Right lobe of liver (tissue), 6 donors: ENCODE measurements at regions not wholly inside any gene's neighbourhood (a gene's known extent, or its start where the extent isn't known, plus 50 kb on each side); places are given as distances from the start of the nearest gene placed in this dataset.

Experiments used
- ATAC-seq, 4 donors: fragments of 200-7000 bp; cut with Tn5 transposase; one replicate each; pipeline ENCODE4 v1.9.1; 2020; ENCODE audit warnings: mild to moderate bottlenecking in 4 of 4, moderate library complexity in 4 of 4
- DNase-seq, 3 donors: peaks; one replicate each; pipeline ENCODE4 v3.0.0-alpha.2; 2020
- H3K27ac ChIP-seq, 3 donors: fragments of 200-600 bp; one replicate each; pipeline ENCODE4 v1.8.0; 2022
- H3K27me3 ChIP-seq, 2 donors: fragments of 200-600 bp; one replicate each; pipeline ENCODE4 v1.8.0; 2022
- H3K36me3 ChIP-seq, 4 donors: fragments of 200-600 bp; sonication (generic) in 1 of 4; one replicate each; pipeline versions ENCODE4 v1.5.1 to v1.8.0; 2017 to 2022; ENCODE audit warnings: control low read depth in 1 of 4
- H3K4me1 ChIP-seq, 4 donors: fragments of 200-600 bp; sonication (generic) in 1 of 4; one replicate each; pipeline versions ENCODE4 v1.5.1 to v1.8.0; 2017 to 2022; ENCODE audit warnings: control low read depth in 1 of 4
- H3K4me3 ChIP-seq, 3 donors: fragments of 200-600 bp; one replicate each; pipeline ENCODE4 v1.8.0; 2022
- H3K9me3 ChIP-seq, 4 donors: fragments of 200-600 bp; sonication (generic) in 1 of 4; one replicate each; pipeline versions ENCODE4 v1.5.1 to v1.8.0; 2017 to 2022; ENCODE audit warnings: control low read depth in 1 of 4
- CTCF ChIP-seq, 4 donors: fragments of 200-600 bp in 3 of 4; fragments of 450-650 bp in 1 of 4; IDR thresholded peaks; one replicate each; pipeline versions ENCODE4 v1.5.1 to v1.8.0; 2016 to 2022; ENCODE audit warnings: antibody characterized with exemption in 4 of 4, mild to moderate bottlenecking in 2 of 4
- POLR2A ChIP-seq: fragments of 450-650 bp; IDR thresholded peaks from one replicate; pipeline ENCODE4 v1.6.1; 2017; ENCODE audit warnings: antibody characterized with exemption, mild to moderate bottlenecking
- WGBS: methylation state at CpG from one replicate; pipeline ENCODE4 v1.1.6; 2018; ENCODE audit warnings: low coverage, low lambda C conversion rate; ENCODE audit not compliant: insufficient coverage; ENCODE audit errors: missing lambda C conversion rate; 5-methylcytosine and 5-hydroxymethylcytosine counted together
- intact Hi-C, 2 donors: fragments of 100-400 bp; cut with DNase I; formaldehyde crosslinking; loops; one replicate each; pipeline versions ENCODE4 v1.11.2 to v1.14.1; 2022
- donor health status: DM: no; HTN: yes; CAD: no.
- donor health status: DM: no; HTN: no; CAD: no.
- donor health status: DM: no; HTN: no; CAD: no.
- donor health status: DM: no; HTN: yes; CAD: no.
- donor health status: DM: no; HTN: yes; CAD: no.

- Histone ChIP-seq H3K4me1 (no peaks in the 10 kb centered on the region), H3K27ac (no peak overlapping the region), H3K36me3 (no peaks in the 10 kb centered on the region), H3K27me3 (no peaks in the 10 kb centered on the region), H3K9me3 (no peaks in the 10 kb centered on the region), H3K4me3 (no peak overlapping the region)
- WGBS = 27% methylated on average over 7 of the region's 7 CpGs
- TF ChIP-seq CTCF (IDR thresholded peaks at IDR 0.05) = no peak
- no peak for TF ChIP-seq POLR2A
- no peak for ATAC-seq
- intact Hi-C loops = no loop called here
- DNase-seq = no peak
These were observed 736.4 kb upstream of the MARCKS start for GRCh38 chr6:113120582-113121285.

GRCh38 chr6:113121571-113121970 lies 735.6 kb upstream of the MARCKS start:
- TF ChIP-seq CTCF (IDR thresholded peaks at IDR 0.05) (no peak), POLR2A (no peak)
- no peaks in the 10 kb centered on the region for H3K9me3 ChIP-seq
- WGBS = 75% methylated on average over 2 of the region's 2 CpGs

GRCh38 chr6:113122060-113122459 lies 735.1 kb upstream of the MARCKS start:
- intact Hi-C loops = no loop called here
- H3K36me3 ChIP-seq = no peaks in the 10 kb centered on the region
- H3K9me3 ChIP-seq = no peaks in the 10 kb centered on the region
- TF ChIP-seq CTCF (IDR thresholded peaks at IDR 0.05) = no peak
- TF ChIP-seq POLR2A = no peak
- ATAC-seq = peak in 2 of 4 donors; percentile 51 to 68
- 39% methylated on average over 1 of the region's 1 CpG for WGBS
- no peaks in the 10 kb centered on the region for H3K27me3 ChIP-seq
- H3K4me1 ChIP-seq = no peaks in the 10 kb centered on the region
- H3K27ac ChIP-seq = no peak overlapping the region
- no peak overlapping the region for H3K4me3 ChIP-seq
- no peak for DNase-seq

More at GRCh38 chr6:113121571-113121970, 735.6 kb upstream of the MARCKS start:
- Histone ChIP-seq H3K4me1 (no peaks in the 10 kb centered on the region), H3K27ac (no peak overlapping the region), H3K36me3 (no peaks in the 10 kb centered on the region), H3K4me3 (no peak overlapping the region), H3K27me3 (no peaks in the 10 kb centered on the region)
- ATAC-seq (no peak), DNase-seq (no peak)
- intact Hi-C loops = no loop called here

- Histone ChIP-seq H3K27me3 (no peaks in the 10 kb centered on the region), H3K27ac (no peak overlapping the region), H3K4me1 (no peaks in the 10 kb centered on the region), H3K4me3 (no peak overlapping the region), H3K9me3 (no peaks in the 10 kb centered on the region), H3K36me3 (no peaks in the 10 kb centered on the region)
- TF ChIP-seq POLR2A = no peak
- no peak for TF ChIP-seq CTCF (IDR thresholded peaks at IDR 0.05)
- WGBS = 39% methylated on average over 2 of the region's 2 CpGs
- no peak for ATAC-seq
- no peak for DNase-seq
- intact Hi-C loops = no loop called here
These were observed 731.5 kb upstream of the MARCKS start for GRCh38 chr6:113125626-113126025.
